ENCODE measurements at regions not wholly inside any gene's neighbourhood (a gene's known extent, or its start where the extent isn't known, plus 50 kb on each side); places are given as distances from the start of the nearest gene placed in this dataset.

- no peak for ATAC-seq
- in situ Hi-C loops (cut with MboI; ENCODE audit: low sequenced_read_pairs in 4 of 4) (loop anchor here in 1 of 4 donors (25.0 kb wide), 1 partner anchor 94 kb away; no protein-coding TSS in a partner anchor), intact Hi-C loops (cut with DNase I; ENCODE audit: low total_unique reads) (no loop called here)
These were observed 365.9 kb downstream of the MLLT3 start for GRCh38 chr9:20256284-20256948.

DNA sequence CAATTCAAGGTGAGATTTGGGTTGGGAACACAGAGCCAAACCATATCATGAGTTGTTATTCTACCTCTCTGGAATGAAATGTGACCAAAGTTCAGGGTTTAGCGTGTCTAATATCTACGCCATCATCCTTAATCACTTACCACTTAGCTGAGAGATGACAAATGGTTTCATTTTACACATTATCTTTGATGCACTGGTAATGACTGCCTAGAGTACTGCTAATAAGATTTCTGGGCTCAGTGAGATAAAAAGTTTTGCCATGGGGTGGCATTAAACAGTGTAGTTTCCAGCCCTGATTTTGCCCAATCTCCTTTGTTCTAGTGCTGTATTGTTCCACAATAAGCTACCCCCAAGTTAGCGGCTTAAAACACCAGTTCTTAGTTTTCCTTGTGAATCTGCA is 367.2 kb downstream of the MLLT3 start:
- Histone ChIP-seq H3K4me1 (no peaks in the 10 kb centered on the region), H3K36me3 (no peaks in the 10 kb centered on the region), H3K4me3 (no peak overlapping the region), H3K27ac (no peak overlapping the region), H3K27me3 (no peaks in the 10 kb centered on the region), H3K9me3 (no peaks in the 10 kb centered on the region)
- ATAC-seq (no peak), DNase-seq (no peak)
- intact Hi-C loops (cut with DNase I; ENCODE audit: low total_unique reads) (no loop called here), in situ Hi-C loops (cut with MboI; ENCODE audit: low sequenced_read_pairs in 4 of 4) (loop anchor here in 1 of 4 donors (25.0 kb wide), 1 partner anchor 93 kb away; no protein-coding TSS in a partner anchor)
- TF ChIP-seq, protein P1, sequence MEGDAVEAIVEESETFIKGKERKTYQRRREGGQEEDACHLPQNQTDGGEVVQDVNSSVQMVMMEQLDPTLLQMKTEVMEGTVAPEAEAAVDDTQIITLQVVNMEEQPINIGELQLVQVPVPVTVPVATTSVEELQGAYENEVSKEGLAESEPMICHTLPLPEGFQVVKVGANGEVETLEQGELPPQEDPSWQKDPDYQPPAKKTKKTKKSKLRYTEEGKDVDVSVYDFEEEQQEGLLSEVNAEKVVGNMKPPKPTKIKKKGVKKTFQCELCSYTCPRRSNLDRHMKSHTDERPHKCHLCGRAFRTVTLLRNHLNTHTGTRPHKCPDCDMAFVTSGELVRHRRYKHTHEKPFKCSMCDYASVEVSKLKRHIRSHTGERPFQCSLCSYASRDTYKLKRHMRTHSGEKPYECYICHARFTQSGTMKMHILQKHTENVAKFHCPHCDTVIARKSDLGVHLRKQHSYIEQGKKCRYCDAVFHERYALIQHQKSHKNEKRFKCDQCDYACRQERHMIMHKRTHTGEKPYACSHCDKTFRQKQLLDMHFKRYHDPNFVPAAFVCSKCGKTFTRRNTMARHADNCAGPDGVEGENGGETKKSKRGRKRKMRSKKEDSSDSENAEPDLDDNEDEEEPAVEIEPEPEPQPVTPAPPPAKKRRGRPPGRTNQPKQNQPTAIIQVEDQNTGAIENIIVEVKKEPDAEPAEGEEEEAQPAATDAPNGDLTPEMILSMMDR (IDR thresholded peaks at IDR 0.05 in 4 of 5, conservative IDR thresholded peaks at IDR 0.05 in 1 of 5), result no peak
- no peak for TF ChIP-seq POLR2A (IDR thresholded peaks at IDR 0.05)

More at GRCh38 chr9:20256284-20256948, 365.9 kb downstream of the MLLT3 start:
- Histone ChIP-seq H3K27me3 (no peaks in the 10 kb centered on the region), H3K4me1 (no peaks in the 10 kb centered on the region), H3K9me3 (no peaks in the 10 kb centered on the region), H3K4me3 (no peak overlapping the region), H3K27ac (no peak overlapping the region), H3K36me3 (no peaks in the 10 kb centered on the region)
- DNase-seq, result no peak
- TF ChIP-seq, protein P1 (IDR thresholded peaks at IDR 0.05 in 4 of 5, conservative IDR thresholded peaks at IDR 0.05 in 1 of 5), result no peak
- no peak for TF ChIP-seq POLR2A (IDR thresholded peaks at IDR 0.05)

DNA sequence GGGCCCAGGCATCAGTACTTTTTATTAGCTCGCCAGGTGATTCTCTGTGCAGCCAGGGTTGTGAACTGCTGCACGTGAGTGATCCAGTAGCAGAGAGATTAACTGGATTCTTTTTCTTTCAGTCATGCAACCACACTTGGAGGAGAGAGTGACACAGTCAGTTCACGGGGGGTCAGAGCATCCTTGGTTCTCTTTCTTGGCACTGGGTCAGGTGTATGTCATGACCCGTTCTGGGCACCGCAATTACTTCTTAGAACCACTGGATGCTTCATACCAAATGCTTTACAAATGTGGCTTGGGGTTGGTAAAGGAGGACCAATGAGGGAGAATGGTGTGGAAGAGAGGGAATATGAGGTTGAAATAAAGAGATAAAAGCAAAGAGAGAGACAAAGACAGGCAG is 368.7 kb downstream of the MLLT3 start:
- in situ Hi-C loops (cut with MboI; ENCODE audit: low sequenced_read_pairs in 4 of 4), result loop anchor here in 1 of 4 donors (25.0 kb wide), 1 partner anchor 91 kb away; no protein-coding TSS in a partner anchor
- H3K36me3 ChIP-seq, result no peaks in the 10 kb centered on the region
- no peaks in the 10 kb centered on the region for H3K4me1 ChIP-seq
- H3K9me3 ChIP-seq, result no peaks in the 10 kb centered on the region
- no peak for TF ChIP-seq POLR2A (IDR thresholded peaks at IDR 0.05)
- TF ChIP-seq, protein P1 (IDR thresholded peaks at IDR 0.05 in 4 of 5, conservative IDR thresholded peaks at IDR 0.05 in 1 of 5), result no peak
- DNase-seq, result no peak
- no peaks in the 10 kb centered on the region for H3K27me3 ChIP-seq
- no peak overlapping the region for H3K4me3 ChIP-seq
- intact Hi-C loops (cut with DNase I; ENCODE audit: low total_unique reads), result no loop called here
- ATAC-seq, result no peak
- no peak overlapping the region for H3K27ac ChIP-seq

GRCh38 chr9:20252778-20253177 is 369.5 kb downstream of the MLLT3 start:
- H3K27me3 ChIP-seq, result no peaks in the 10 kb centered on the region
- H3K4me3 ChIP-seq, result no peak overlapping the region
- TF ChIP-seq, protein P1 (IDR thresholded peaks at IDR 0.05 in 4 of 5, conservative IDR thresholded peaks at IDR 0.05 in 1 of 5), result no peak
- no peak for TF ChIP-seq POLR2A (IDR thresholded peaks at IDR 0.05)
- H3K4me1 ChIP-seq, result no peaks in the 10 kb centered on the region
- DNase-seq (no peak), ATAC-seq (no peak)
- no peak overlapping the region for H3K27ac ChIP-seq
- intact Hi-C loops (cut with DNase I; ENCODE audit: low total_unique reads) (no loop called here), in situ Hi-C loops (cut with MboI; ENCODE audit: low sequenced_read_pairs in 4 of 4) (loop anchor here in 1 of 4 donors (25.0 kb wide), 1 partner anchor 90 kb away; no protein-coding TSS in a partner anchor)
- H3K9me3 ChIP-seq, result no peaks in the 10 kb centered on the region
- H3K36me3 ChIP-seq, result no peaks in the 10 kb centered on the region
